Naive thymus-derived CD4-positive, alpha-beta T cell (primary cell): ENCODE measurements at regions not wholly inside any gene's neighbourhood (a gene's known extent, or its start where the extent isn't known, plus 50 kb on each side); places are given as distances from the start of the nearest gene placed in this dataset.

Source experiments
- ATAC-seq: fragments of 150-1000 bp; cut with Tn5 transposase; 2 replicates; pipeline ENCODE4 v1.10.0; 2021; ENCODE audit warnings: mild to moderate bottlenecking, moderate library complexity
- CTCF ChIA-PET: fragments of 350-600 bp; sonication (Branson Sonifier 250); formaldehyde crosslinking; loops from one replicate; lab custom pipeline; 2021; ENCODE audit warnings: antibody characterized with exemption; lab: Charles Lee
- POLR2A ChIA-PET: fragments of 350-600 bp; sonication (Branson Sonifier 250); formaldehyde crosslinking; loops from one replicate; lab custom pipeline; 2021; ENCODE audit warnings: antibody characterized with exemption, inconsistent platforms; lab: Charles Lee
- DNase-seq, 9 donors: peaks; one replicate each; pipeline versions ENCODE4 v3.0.0 to v3.0.0-alpha.2; 2020 to 2022; ENCODE audit warnings: mixed read lengths in 1 of 9
- H3K27ac ChIP-seq: one replicate; pipeline ENCODE4 v1.7.0; 2013; ENCODE audit warnings: mild to moderate bottlenecking, low read depth, low read length, moderate library complexity
- H3K27me3 ChIP-seq, 2 donors: one replicate each; pipeline ENCODE4 v1.7.0; 2013; ENCODE audit warnings: low read length in 2 of 2, mild to moderate bottlenecking in 2 of 2, moderate library complexity in 2 of 2; ENCODE audit not compliant: control insufficient read depth in 2 of 2, insufficient read depth in 2 of 2
- H3K36me3 ChIP-seq, 3 experiments: 1 replicate in 2 of 3; 2 replicates in 1 of 3; pipeline ENCODE4 v1.7.0; 2013; ENCODE audit warnings: low read length in 3 of 3, mild to moderate bottlenecking in 3 of 3, moderate library complexity in 1 of 3; ENCODE audit not compliant: insufficient read depth in 3 of 3, control insufficient read depth in 2 of 3
- H3K4me1 ChIP-seq, 2 donors: one replicate each; pipeline ENCODE4 v1.7.0; 2013; ENCODE audit warnings: low read length in 2 of 2, mild to moderate bottlenecking in 2 of 2, moderate library complexity in 1 of 2; ENCODE audit not compliant: control insufficient read depth in 2 of 2, insufficient read depth in 2 of 2
- H3K4me3 ChIP-seq: 2 replicates; pipeline ENCODE4 v1.7.0; 2013; ENCODE audit warnings: mild to moderate bottlenecking, low read length
- H3K9me3 ChIP-seq, 3 experiments: 1 replicate in 2 of 3; 2 replicates in 1 of 3; pipeline ENCODE4 v1.7.0; 2013; ENCODE audit warnings: low read length in 3 of 3; ENCODE audit not compliant: control insufficient read depth in 2 of 3
- H3K27ac Mint-ChIP-seq, 9 donors: one replicate each; pipeline ENCODE4 v1.8.0; 2020 to 2022; ENCODE audit warnings: mixed read lengths in 9 of 9, mild to moderate bottlenecking in 8 of 9, moderate library complexity in 5 of 9, inconsistent platforms in 2 of 9
- H3K27me3 Mint-ChIP-seq, 5 donors: one replicate each; pipeline ENCODE4 v1.8.0; 2021 to 2022; ENCODE audit warnings: mixed read lengths in 5 of 5, mild to moderate bottlenecking in 1 of 5
- H3K36me3 Mint-ChIP-seq, 5 donors: one replicate each; pipeline ENCODE4 v1.8.0; 2020 to 2022; ENCODE audit warnings: mixed read lengths in 5 of 5, mild to moderate bottlenecking in 3 of 5, inconsistent platforms in 1 of 5
- H3K4me1 Mint-ChIP-seq, 7 donors: one replicate each; pipeline ENCODE4 v1.8.0; 2020 to 2022; ENCODE audit warnings: mixed read lengths in 7 of 7, mild to moderate bottlenecking in 3 of 7, inconsistent platforms in 1 of 7
- H3K4me3 Mint-ChIP-seq, 10 donors: one replicate each; pipeline ENCODE4 v1.8.0; 2020 to 2022; ENCODE audit warnings: mild to moderate bottlenecking in 10 of 10, mixed read lengths in 10 of 10, moderate library complexity in 6 of 10, inconsistent platforms in 2 of 10
- H3K9me3 Mint-ChIP-seq, 11 donors: one replicate each; pipeline ENCODE4 v1.8.0; 2020 to 2022; ENCODE audit warnings: mixed read lengths in 11 of 11, mild to moderate bottlenecking in 4 of 11, inconsistent platforms in 1 of 11, moderate library complexity in 1 of 11
- intact Hi-C, 2 donors: fragments of 100-400 bp; cut with micrococcal nuclease; formaldehyde crosslinking; loops; one replicate each; pipeline ENCODE4 v1.15.1; 2023

DNA sequence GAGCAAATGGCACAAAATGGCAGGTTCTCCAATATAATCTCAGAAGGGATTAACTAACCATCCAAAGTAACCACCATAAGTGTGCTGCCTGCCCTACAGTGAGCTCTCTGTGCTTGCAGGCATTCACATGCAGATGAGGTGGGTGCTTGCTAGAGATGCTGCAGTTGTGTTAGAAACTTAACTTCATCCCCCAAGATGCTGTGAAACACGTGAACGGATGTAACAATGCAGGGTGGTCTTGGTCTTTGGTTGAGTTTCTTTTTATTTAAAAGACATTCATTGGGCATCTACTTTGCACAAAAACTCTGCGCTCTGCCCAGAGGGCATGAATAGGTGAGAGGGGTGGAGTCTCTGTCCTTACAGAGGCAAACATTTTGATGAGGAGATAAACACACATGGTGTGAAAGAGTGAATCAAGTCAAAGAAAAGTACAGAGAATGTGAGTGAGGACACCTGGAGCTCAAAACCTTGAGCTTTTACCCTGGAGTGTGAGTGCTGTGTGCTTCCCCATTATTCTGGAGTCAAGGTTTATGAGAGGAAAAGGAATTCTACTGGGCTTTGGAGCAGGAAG is 143.9 kb upstream of the DAP start:
- Histone ChIP-seq H3K4me1 (no peaks in the 10 kb centered on the region), H3K9me3 (no peaks in the 10 kb centered on the region), H3K36me3 (no peaks in the 10 kb centered on the region), H3K27me3 (no peaks in the 10 kb centered on the region), H3K27ac (no peak overlapping the region), H3K4me3 (no peak overlapping the region)
- no peak for DNase-seq
- ChIA-PET CTCF (no interaction called here), POLR2A (no interaction called here)
- peaks cover 0 to 30% (median 22%) of the 10 kb centered on the region in 5 donors for H3K27me3 Mint-ChIP-seq
- no peak overlapping the region for H3K4me3 Mint-ChIP-seq
- no peak for ATAC-seq
- peaks cover 0 to 4% (median 0%) of the 10 kb centered on the region in 5 donors for H3K36me3 Mint-ChIP-seq
- H3K9me3 Mint-ChIP-seq = peaks cover 0 to 7% (median 0%) of the 10 kb centered on the region in 11 donors
- no peak overlapping the region for H3K27ac Mint-ChIP-seq
- no peaks in the 10 kb centered on the region for H3K4me1 Mint-ChIP-seq
- intact Hi-C loops = no loop called here

DNA sequence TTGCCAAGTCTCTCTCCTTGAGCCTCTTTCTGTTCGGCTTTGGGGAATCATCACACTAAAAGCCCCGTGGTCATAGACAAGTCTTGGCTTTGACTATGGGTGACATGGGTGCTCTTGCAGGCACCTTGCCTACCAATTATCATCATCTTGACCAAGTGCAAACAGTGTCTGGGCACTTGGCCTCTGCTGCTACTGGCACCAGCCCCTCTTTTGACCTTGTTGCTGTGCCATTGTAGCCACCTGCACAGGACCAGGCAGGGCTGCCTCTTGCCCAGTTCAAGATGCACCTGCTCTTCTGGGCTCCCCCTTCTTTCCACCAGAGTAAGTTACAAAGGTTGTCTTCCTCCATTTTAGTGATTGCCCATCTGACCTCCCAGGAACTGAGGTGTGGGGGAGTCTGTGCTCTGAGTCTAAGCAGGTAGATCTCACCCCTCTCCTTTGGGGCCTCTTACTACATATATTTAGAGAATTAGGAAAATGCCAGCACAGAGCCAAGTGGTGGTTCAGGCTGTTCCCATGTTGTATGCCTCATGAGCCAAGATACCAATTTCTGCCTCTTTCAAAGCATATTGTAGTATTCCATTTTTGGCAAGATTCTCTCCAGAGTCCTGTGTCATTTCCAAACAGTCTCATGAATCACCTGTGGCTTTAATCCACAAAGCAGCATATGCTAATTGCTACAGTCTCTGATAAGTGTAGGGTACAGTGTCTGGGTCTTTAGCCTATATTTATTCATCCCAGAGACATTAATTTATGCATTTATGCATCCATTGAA is 142.9 kb upstream of the DAP start:
- POLR2A ChIA-PET = no interaction called here
- no peaks in the 10 kb centered on the region for H3K4me1 Mint-ChIP-seq
- no peak for ATAC-seq

DNA sequence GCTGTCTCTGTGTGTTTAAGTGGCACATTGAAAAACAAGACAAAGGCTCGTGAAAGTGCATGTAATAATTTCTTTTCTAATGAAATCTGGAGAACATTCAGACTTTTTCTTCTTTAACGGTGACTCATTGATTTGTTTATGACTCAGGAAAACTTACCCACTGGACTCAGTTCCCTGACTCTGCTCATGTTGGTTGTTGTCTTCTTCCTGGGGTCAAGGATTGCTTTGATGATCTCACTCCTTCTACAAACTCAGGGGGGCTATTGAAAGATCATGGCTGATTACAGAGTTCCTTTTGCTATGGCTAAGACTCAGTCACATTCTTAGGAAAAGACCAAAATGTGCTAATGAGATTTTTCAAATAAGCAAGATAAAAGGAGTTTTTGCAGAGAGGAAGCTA is 141.1 kb upstream of the DAP start:
- H3K27me3 Mint-ChIP-seq = peaks cover 0 to 31% (median 23%) of the 10 kb centered on the region in 5 donors
- peaks cover 0 to 13% (median 0%) of the 10 kb centered on the region in 11 donors for H3K9me3 Mint-ChIP-seq
- Histone ChIP-seq H3K9me3 (no peaks in the 10 kb centered on the region), H3K27ac (no peak overlapping the region), H3K36me3 (no peaks in the 10 kb centered on the region), H3K4me1 (no peaks in the 10 kb centered on the region), H3K27me3 (no peaks in the 10 kb centered on the region), H3K4me3 (no peak overlapping the region)
- DNase-seq (no peak), ATAC-seq (no peak)
- peaks cover 0 to 4% (median 0%) of the 10 kb centered on the region in 5 donors for H3K36me3 Mint-ChIP-seq
- H3K4me3 Mint-ChIP-seq = no peak overlapping the region
- no peak overlapping the region for H3K27ac Mint-ChIP-seq
- CTCF ChIA-PET = no interaction called here
- intact Hi-C loops = no loop called here
- POLR2A ChIA-PET = no interaction called here
- H3K4me1 Mint-ChIP-seq = no peaks in the 10 kb centered on the region

More for the DNA sequence above, 142.9 kb upstream of the DAP start:
- Mint-ChIP-seq H3K27me3 (peaks cover 0 to 31% (median 29%) of the 10 kb centered on the region in 5 donors), H3K27ac (no peak overlapping the region), H3K36me3 (peaks cover 0 to 4% (median 0%) of the 10 kb centered on the region in 5 donors), H3K9me3 (peaks cover 0 to 7% (median 0%) of the 10 kb centered on the region in 11 donors), H3K4me3 (no peak overlapping the region)
- H3K27ac ChIP-seq = no peak overlapping the region
- no peaks in the 10 kb centered on the region for H3K36me3 ChIP-seq
- no peaks in the 10 kb centered on the region for H3K27me3 ChIP-seq
- DNase-seq = no peak
- H3K4me3 ChIP-seq = no peak overlapping the region
- H3K4me1 ChIP-seq = no peaks in the 10 kb centered on the region
- no peaks in the 10 kb centered on the region for H3K9me3 ChIP-seq
- CTCF ChIA-PET = no interaction called here
- intact Hi-C loops = no loop called here

DNA sequence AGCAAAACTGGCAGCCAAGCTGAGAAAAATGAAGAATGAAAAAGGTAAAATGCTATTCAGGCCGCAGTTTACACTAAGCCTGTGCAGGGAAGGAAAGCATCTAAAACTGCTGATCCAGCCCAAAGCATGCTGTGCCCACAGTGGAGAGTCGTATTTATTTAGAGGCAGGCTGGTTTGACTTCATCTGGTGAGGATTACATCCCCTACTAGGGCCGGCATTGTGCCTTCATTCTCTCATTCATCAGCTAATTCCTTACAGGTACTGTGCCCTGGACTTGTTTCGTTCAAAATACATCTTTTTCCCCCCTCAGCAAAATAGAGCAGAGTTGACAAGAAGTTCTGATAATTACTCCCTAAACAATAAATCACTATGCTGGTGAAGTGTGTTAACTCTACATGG is 137.5 kb upstream of the DAP start:
- intact Hi-C loops = no loop called here
- no peak for DNase-seq
- CTCF ChIA-PET = no interaction called here

DNA sequence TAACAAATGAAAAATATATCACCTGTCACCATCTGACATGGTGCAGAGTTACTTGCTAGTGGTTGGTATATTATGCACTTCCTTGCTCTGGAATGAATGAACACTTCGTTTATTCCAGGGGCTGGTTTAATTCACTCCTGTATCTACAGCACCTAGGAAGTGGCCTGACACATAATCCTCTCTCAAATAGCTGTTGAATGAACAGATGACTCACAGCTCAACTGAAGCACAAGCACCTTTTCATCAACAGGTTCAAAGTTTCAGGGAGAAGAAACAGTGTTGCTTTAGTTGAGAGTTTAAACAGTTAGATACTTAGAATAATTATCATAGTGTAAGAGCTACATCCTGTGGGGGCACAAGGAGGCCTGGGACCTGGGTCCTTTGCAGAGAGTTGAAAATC is 135.0 kb upstream of the DAP start:
- no peak for ATAC-seq
- H3K4me3 Mint-ChIP-seq = no peak overlapping the region
- H3K27me3 Mint-ChIP-seq = peaks cover 0 to 18% (median 13%) of the 10 kb centered on the region in 5 donors
- H3K36me3 Mint-ChIP-seq = no peaks in the 10 kb centered on the region
- Histone ChIP-seq H3K4me3 (no peak overlapping the region), H3K9me3 (no peaks in the 10 kb centered on the region), H3K36me3 (no peaks in the 10 kb centered on the region), H3K27me3 (no peaks in the 10 kb centered on the region), H3K27ac (no peak overlapping the region), H3K4me1 (no peaks in the 10 kb centered on the region)
- intact Hi-C loops = no loop called here
- POLR2A ChIA-PET = no interaction called here
- no peak overlapping the region for H3K27ac Mint-ChIP-seq
- DNase-seq = no peak
- peaks cover 0 to 6% (median 5%) of the 10 kb centered on the region in 11 donors for H3K9me3 Mint-ChIP-seq
- H3K4me1 Mint-ChIP-seq = no peaks in the 10 kb centered on the region
- CTCF ChIA-PET = no interaction called here

More for the DNA sequence above, 137.5 kb upstream of the DAP start:
- Mint-ChIP-seq H3K36me3 (peaks cover 0 to under 1% (median 0%) of the 10 kb centered on the region in 5 donors), H3K9me3 (peaks cover 0 to 6% (median 0%) of the 10 kb centered on the region in 11 donors), H3K27ac (no peak overlapping the region), H3K4me1 (no peaks in the 10 kb centered on the region), H3K27me3 (peaks cover 0 to 25% (median 19%) of the 10 kb centered on the region in 5 donors), H3K4me3 (no peak overlapping the region)
- no peak for ATAC-seq
- no peak overlapping the region for H3K27ac ChIP-seq
- H3K9me3 ChIP-seq = no peaks in the 10 kb centered on the region
- no peaks in the 10 kb centered on the region for H3K4me1 ChIP-seq
- POLR2A ChIA-PET = no interaction called here
- H3K27me3 ChIP-seq = no peaks in the 10 kb centered on the region
- H3K4me3 ChIP-seq = no peak overlapping the region
- no peaks in the 10 kb centered on the region for H3K36me3 ChIP-seq

DNA sequence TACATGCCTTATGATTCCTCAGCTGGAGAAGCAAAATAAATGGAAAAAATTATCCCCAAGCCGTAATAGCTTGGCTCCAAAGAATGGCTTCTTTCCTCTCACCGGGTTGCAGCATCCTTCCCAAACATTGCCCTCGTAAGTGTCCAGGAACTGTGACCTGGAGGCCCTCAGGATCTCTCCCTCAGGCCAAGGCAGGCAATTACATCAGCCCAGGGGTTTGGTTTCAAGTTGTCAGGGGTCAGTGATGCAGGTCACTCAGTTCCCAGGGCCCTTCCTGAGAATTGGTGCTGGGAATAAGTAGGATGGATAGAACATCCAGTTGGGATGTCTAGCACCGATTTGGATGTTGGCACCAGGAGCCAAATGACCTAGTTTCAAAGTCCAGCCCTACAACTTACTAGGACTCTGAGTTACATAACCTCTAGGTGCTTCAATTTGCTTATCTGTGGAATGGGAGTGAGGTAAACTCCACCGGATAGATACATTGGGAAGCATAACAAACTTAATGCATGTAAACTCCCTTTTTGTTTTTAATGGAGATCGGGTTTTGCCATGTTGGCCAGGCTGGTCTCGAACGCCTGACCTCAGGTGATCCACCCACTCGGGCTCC is 133.5 kb upstream of the DAP start:
- Mint-ChIP-seq H3K9me3 (peaks cover 0 to 13% (median 6%) of the 10 kb centered on the region in 11 donors), H3K36me3 (no peaks in the 10 kb centered on the region)
- CTCF ChIA-PET = no interaction called here

More for the DNA sequence above, 133.5 kb upstream of the DAP start:
- Mint-ChIP-seq H3K4me1 (no peaks in the 10 kb centered on the region), H3K27ac (no peak overlapping the region), H3K27me3 (peaks cover 0 to 13% (median 4%) of the 10 kb centered on the region in 5 donors), H3K4me3 (no peak overlapping the region)
- no peaks in the 10 kb centered on the region for H3K36me3 ChIP-seq
- no peak overlapping the region for H3K27ac ChIP-seq
- DNase-seq (no peak), ATAC-seq (no peak)
- no peaks in the 10 kb centered on the region for H3K9me3 ChIP-seq
- POLR2A ChIA-PET = no interaction called here
- no peaks in the 10 kb centered on the region for H3K27me3 ChIP-seq
- intact Hi-C loops = no loop called here
- H3K4me3 ChIP-seq = no peak overlapping the region
- H3K4me1 ChIP-seq = no peaks in the 10 kb centered on the region
